Neuronal stem cell (in vitro differentiated cells): ENCODE measurements at regions not wholly inside any gene's neighbourhood (a gene's known extent, or its start where the extent isn't known, plus 50 kb on each side); places are given as distances from the start of the nearest gene placed in this dataset.

Experiments used
- DNase-seq: peaks from one replicate; pipeline ENCODE4 v3.0.0-alpha.2; 2013; ENCODE audit warnings: low spot score
- H2AFZ ChIP-seq: one replicate; pipeline ENCODE4 v1.6.1; 2013; ENCODE audit warnings: mild to moderate bottlenecking, low read length, inconsistent platforms
- H2AK5ac ChIP-seq: 2 replicates; pipeline ENCODE4 v1.6.1; 2013; ENCODE audit warnings: low read depth, mild to moderate bottlenecking, inconsistent platforms, low read length, moderate library complexity, mixed read lengths
- H2BK120ac ChIP-seq: 2 replicates; pipeline ENCODE4 v1.6.1; 2013; ENCODE audit warnings: low read depth, mild to moderate bottlenecking, inconsistent platforms, low read length, moderate library complexity, mixed read lengths
- H2BK12ac ChIP-seq: one replicate; pipeline ENCODE4 v1.6.1; 2013; ENCODE audit warnings: low read length, inconsistent platforms
- H2BK15ac ChIP-seq: 2 replicates; pipeline ENCODE4 v1.6.1; 2013; ENCODE audit warnings: mild to moderate bottlenecking, low read length, inconsistent platforms, mixed read lengths
- H2BK5ac ChIP-seq: one replicate; pipeline ENCODE4 v1.6.1; 2013; ENCODE audit warnings: inconsistent platforms, mild to moderate bottlenecking, low read length, moderate library complexity
- H3K14ac ChIP-seq: one replicate; pipeline ENCODE4 v1.6.1; 2013; ENCODE audit warnings: low read length, inconsistent platforms
- H3K18ac ChIP-seq: 2 replicates; pipeline ENCODE4 v1.6.1; 2013; ENCODE audit warnings: low read length, inconsistent platforms
- H3K23ac ChIP-seq: 2 replicates; pipeline ENCODE4 v1.6.1; 2013; ENCODE audit warnings: low read depth, mild to moderate bottlenecking, mixed read lengths, low read length, inconsistent platforms; ENCODE audit not compliant: poor library complexity
- H3K27ac ChIP-seq: replicated peaks from 3 replicates; pipeline ENCODE4 v1.5.1; 2013; ENCODE audit warnings: low read length, inconsistent platforms
- H3K27me3 ChIP-seq, 3 experiments: 2 replicates each; pipeline ENCODE4 v1.6.1; 2013; ENCODE audit warnings: low read length in 3 of 3, mild to moderate bottlenecking in 2 of 3, inconsistent platforms in 1 of 3, low read depth in 1 of 3, mixed read lengths in 1 of 3, moderate library complexity in 1 of 3; ENCODE audit not compliant: control insufficient read depth in 3 of 3, insufficient read depth in 3 of 3
- H3K36me3 ChIP-seq, 2 donors: replicated peaks in 1 of 2; 2 replicates each; pipeline ENCODE4 v1.6.1; 2013; ENCODE audit warnings: low read length in 2 of 2; ENCODE audit not compliant: control insufficient read depth in 2 of 2, insufficient read depth in 2 of 2
- H3K4ac ChIP-seq: 2 replicates; pipeline ENCODE4 v1.6.1; 2013; ENCODE audit warnings: inconsistent platforms, mild to moderate bottlenecking, low read length, moderate library complexity
- H3K4me1 ChIP-seq, 2 donors: 1 replicate in 1 of 2; 2 replicates in 1 of 2; pipeline ENCODE4 v1.6.1; 2013; ENCODE audit warnings: low read length in 2 of 2, low read depth in 1 of 2; ENCODE audit not compliant: control insufficient read depth in 2 of 2, insufficient read depth in 1 of 2
- H3K4me2 ChIP-seq: one replicate; pipeline ENCODE4 v1.6.1; 2013; ENCODE audit warnings: mild to moderate bottlenecking, low read length, inconsistent platforms; ENCODE audit not compliant: insufficient read depth, poor library complexity, severe bottlenecking
- H3K4me3 ChIP-seq, 2 donors: 2 replicates each; pipeline ENCODE4 v1.5.1; 2013; ENCODE audit warnings: low read length in 2 of 2, mild to moderate bottlenecking in 2 of 2, inconsistent platforms in 1 of 2, moderate library complexity in 1 of 2
- H3K79me1 ChIP-seq: one replicate; pipeline ENCODE4 v1.6.1; 2013; ENCODE audit warnings: low read depth, mild to moderate bottlenecking, inconsistent platforms, low read length, moderate library complexity
- H3K9ac ChIP-seq: one replicate; pipeline ENCODE4 v1.6.1; 2013; ENCODE audit warnings: mild to moderate bottlenecking, low read depth, low read length, inconsistent platforms; ENCODE audit not compliant: poor library complexity
- H3K9me3 ChIP-seq, 2 donors: replicated peaks in 1 of 2; 2 replicates each; pipeline versions ENCODE3 to v1.6.1; 2013; ENCODE audit warnings: low read length in 2 of 2, mild to moderate bottlenecking in 2 of 2, inconsistent platforms in 1 of 2, low read depth in 1 of 2, mixed read lengths in 1 of 2, moderate library complexity in 1 of 2; ENCODE audit not compliant: control insufficient read depth in 2 of 2, insufficient read depth in 1 of 2
- H4K8ac ChIP-seq: one replicate; pipeline ENCODE4 v1.6.1; 2013; ENCODE audit warnings: low read depth, mild to moderate bottlenecking, inconsistent platforms, low read length, moderate library complexity
- H4K91ac ChIP-seq: one replicate; pipeline ENCODE4 v1.6.1; 2013; ENCODE audit warnings: low read length, low read depth, mild to moderate bottlenecking, inconsistent platforms; ENCODE audit not compliant: poor library complexity
- WGBS, 2 donors: extraction: QIAGEN DNeasy Blood & Tissue Kit; methylation state at CpG; one replicate each; pipeline ENCODE4 v1.1.7; 2013; ENCODE audit warnings: missing lambda C conversion rate in 2 of 2, mixed read lengths in 1 of 2; ENCODE audit not compliant: insufficient read length in 2 of 2, insufficient replicate concordance in 1 of 2; ENCODE audit errors: extremely low coverage in 2 of 2; 5-methylcytosine and 5-hydroxymethylcytosine counted together

GRCh38 chr20:4401601-4402000 is 152.5 kb upstream of the ADRA1D start:
- Histone ChIP-seq H3K9ac (no peak overlapping the region), H3K27me3 (peaks cover 0 to 21% (median 0%) of the 10 kb centered on the region in 3 experiments), H2BK5ac (no peak overlapping the region), H3K4me2 (no peak overlapping the region), H2BK120ac (no peak overlapping the region), H2BK12ac (no peak overlapping the region), H2AK5ac (no peak overlapping the region), H4K8ac (no peak overlapping the region), H2AFZ (no peak overlapping the region), H4K91ac (no peak overlapping the region), H3K4ac (no peak overlapping the region), H3K4me1 (no peaks in the 10 kb centered on the region), H3K14ac (no peak overlapping the region), H3K36me3 (no peaks in the 10 kb centered on the region), H3K18ac (no peak overlapping the region), H3K23ac (no peak overlapping the region), H3K9me3 (peaks cover 0 to 2% of the 10 kb centered on the region in 2 donors), H2BK15ac (no peak overlapping the region), H3K27ac (no peak overlapping the region), H3K79me1 (no peaks in the 10 kb centered on the region), H3K4me3 (no peak overlapping the region)
- no CpG with 5 or more reads among the region's 3 CpGs for WGBS, 2 donors
- DNase-seq = no peak

- Histone ChIP-seq H2AK5ac (no peak overlapping the region), H2AFZ (no peak overlapping the region), H3K4me1 (no peaks in the 10 kb centered on the region), H2BK15ac (no peak overlapping the region), H4K8ac (no peak overlapping the region), H3K18ac (no peak overlapping the region), H2BK120ac (no peak overlapping the region), H3K23ac (no peak overlapping the region), H2BK5ac (no peak overlapping the region), H3K79me1 (no peaks in the 10 kb centered on the region), H3K27me3 (peaks cover 0 to 12% (median 0%) of the 10 kb centered on the region in 3 experiments), H3K4me2 (no peak overlapping the region), H4K91ac (no peak overlapping the region), H2BK12ac (no peak overlapping the region), H3K14ac (no peak overlapping the region), H3K27ac (no peak overlapping the region), H3K4me3 (no peak overlapping the region), H3K9me3 (no peaks in the 10 kb centered on the region), H3K9ac (no peak overlapping the region), H3K4ac (no peak overlapping the region), H3K36me3 (no peaks in the 10 kb centered on the region)
- DNase-seq = no peak
- no CpG with 5 or more reads among the region's 4 CpGs for WGBS, 2 donors
These were observed 135.9 kb upstream of the ADRA1D start for GRCh38 chr20:4384961-4385360.

GRCh38 chr20:4383961-4384360 is 134.9 kb upstream of the ADRA1D start:
- no peak for DNase-seq
- Histone ChIP-seq H2BK15ac (no peak overlapping the region), H3K14ac (no peak overlapping the region), H3K4me1 (no peaks in the 10 kb centered on the region), H3K4ac (no peak overlapping the region), H4K91ac (no peak overlapping the region), H3K18ac (no peak overlapping the region), H3K23ac (no peak overlapping the region), H4K8ac (no peak overlapping the region), H2BK12ac (no peak overlapping the region), H2BK5ac (no peak overlapping the region), H3K9ac (no peak overlapping the region), H3K9me3 (no peaks in the 10 kb centered on the region), H3K27me3 (peaks cover 0 to 13% (median 0%) of the 10 kb centered on the region in 3 experiments), H3K4me2 (no peak overlapping the region), H3K36me3 (no peaks in the 10 kb centered on the region), H3K27ac (no peak overlapping the region), H3K79me1 (no peaks in the 10 kb centered on the region), H2AFZ (no peak overlapping the region), H3K4me3 (no peak overlapping the region), H2AK5ac (no peak overlapping the region), H2BK120ac (no peak overlapping the region)
- WGBS, 2 donors = no CpG with 5 or more reads among the region's 5 CpGs

GRCh38 chr20:4375881-4376280 is 126.8 kb upstream of the ADRA1D start:
- H2BK15ac ChIP-seq = no peak overlapping the region
- H3K4me1 ChIP-seq = no peaks in the 10 kb centered on the region
- H3K36me3 ChIP-seq = no peaks in the 10 kb centered on the region
- no peak overlapping the region for H3K4me3 ChIP-seq
- H3K23ac ChIP-seq = no peak overlapping the region
- H4K8ac ChIP-seq = no peak overlapping the region
- H2BK5ac ChIP-seq = no peak overlapping the region
- no peak overlapping the region for H3K18ac ChIP-seq
- no peak overlapping the region for H3K27ac ChIP-seq
- peaks cover 0 to 7% (median 0%) of the 10 kb centered on the region in 3 experiments for H3K27me3 ChIP-seq
- no peaks in the 10 kb centered on the region for H3K79me1 ChIP-seq
- H3K9me3 ChIP-seq = no peaks in the 10 kb centered on the region
- no peak overlapping the region for H2AK5ac ChIP-seq
- DNase-seq = no peak
- H3K14ac ChIP-seq = no peak overlapping the region
- H3K4me2 ChIP-seq = no peak overlapping the region
- no peak overlapping the region for H4K91ac ChIP-seq
- H3K9ac ChIP-seq = no peak overlapping the region
- no CpG with 5 or more reads among the region's 4 CpGs for WGBS, 2 donors
- H3K4ac ChIP-seq = no peak overlapping the region
- H2BK120ac ChIP-seq = no peak overlapping the region
- no peak overlapping the region for H2AFZ ChIP-seq
- H2BK12ac ChIP-seq = no peak overlapping the region
